HEK293 (cell line): ENCODE measurements at regions not wholly inside any gene's neighbourhood (a gene's known extent, or its start where the extent isn't known, plus 50 kb on each side); places are given as distances from the start of the nearest gene placed in this dataset.

Experiments
- CTCF ChIA-PET: fragments of 350-600 bp; formaldehyde crosslinking; extraction: SDS; loops from one replicate; lab custom pipeline; 2021; ENCODE audit warnings: antibody characterized with exemption; lab: Yijun Ruan, JAX
- POLR2A ChIA-PET: fragments of 300-600 bp; formaldehyde crosslinking; extraction: SDS; loops from one replicate; lab custom pipeline; 2020; ENCODE audit warnings: antibody characterized with exemption, inconsistent platforms; lab: Yijun Ruan, JAX
- H3K27ac ChIP-seq: fragments of 200-500 bp; sonication (Bioruptor generic); 2 replicates; pipeline ENCODE4 v1.5.1; 2014; ENCODE audit warnings: low read depth, low read length, control low read depth, inconsistent platforms; ENCODE audit errors: extremely low read depth
- H3K36me3 ChIP-seq, 2 experiments: fragments of 200-500 bp in 1 of 2; sonication (Bioruptor generic) in 1 of 2; 1 replicate in 1 of 2; 2 replicates in 1 of 2; pipeline ENCODE4 v1.5.1; 2014 to 2017; ENCODE audit warnings: inconsistent platforms in 2 of 2, low read length in 2 of 2; ENCODE audit not compliant: control insufficient read depth in 2 of 2, insufficient read depth in 1 of 2
- H3K4me1 ChIP-seq: fragments of 200-500 bp; sonication (Bioruptor generic); 2 replicates; pipeline ENCODE4 v1.5.1; 2014; ENCODE audit warnings: mild to moderate bottlenecking, low read length, inconsistent platforms; ENCODE audit not compliant: control insufficient read depth, insufficient read depth
- H3K4me3 ChIP-seq: 2 replicates; pipeline ENCODE4 v1.5.1; 2011; ENCODE audit warnings: low read depth, mild to moderate bottlenecking, control low read depth, low read length, moderate library complexity
- H3K9me3 ChIP-seq: fragments of 200-500 bp; sonication (Bioruptor generic); 2 replicates; pipeline ENCODE4 v1.5.1; 2014; ENCODE audit warnings: low read depth, low read length, inconsistent platforms; ENCODE audit not compliant: control insufficient read depth, insufficient read depth
- ATF2 ChIP-seq: fragments of 450-650 bp; formaldehyde crosslinking; IDR thresholded peaks from 2 replicates; pipeline ENCODE4 v1.5.1; 2016; ENCODE audit warnings: missing biosample characterization, missing genetic modification characterization, low read depth
- BCL11A ChIP-seq: fragments of 450-650 bp; formaldehyde crosslinking; IDR thresholded peaks from 2 replicates; pipeline ENCODE4 v1.5.1; 2016; ENCODE audit warnings: low read depth, missing biosample characterization, missing genetic modification characterization
- FEZF1 ChIP-seq: fragments of 450-650 bp; formaldehyde crosslinking; IDR thresholded peaks from 2 replicates; pipeline ENCODE4 v1.5.1; 2016; ENCODE audit warnings: missing biosample characterization, missing genetic modification characterization
- INSM2 ChIP-seq: fragments of 450-650 bp; formaldehyde crosslinking; IDR thresholded peaks from 2 replicates; pipeline ENCODE4 v1.5.1; 2016; ENCODE audit warnings: missing biosample characterization, missing genetic modification characterization
- PRDM4 ChIP-seq: fragments of 450-650 bp; formaldehyde crosslinking; IDR thresholded peaks from 2 replicates; pipeline ENCODE4 v1.5.1; 2017; ENCODE audit warnings: missing biosample characterization, missing genetic modification characterization
- PRDM6 ChIP-seq: fragments of 450-650 bp; formaldehyde crosslinking; IDR thresholded peaks from 2 replicates; pipeline ENCODE4 v1.5.1; 2017; ENCODE audit warnings: missing biosample characterization, missing genetic modification characterization
- SP7 ChIP-seq: fragments of 450-650 bp; formaldehyde crosslinking; IDR thresholded peaks from 2 replicates; pipeline ENCODE4 v1.5.1; 2016; ENCODE audit warnings: missing biosample characterization, missing genetic modification characterization
- WT1 ChIP-seq: fragments of 450-650 bp; formaldehyde crosslinking; IDR thresholded peaks from 2 replicates; pipeline ENCODE4 v1.5.1; 2016; ENCODE audit warnings: missing biosample characterization, missing genetic modification characterization
- YY2 ChIP-seq: fragments of 450-650 bp; formaldehyde crosslinking; IDR thresholded peaks from 2 replicates; pipeline ENCODE4 v1.5.1; 2016; ENCODE audit warnings: missing biosample characterization, missing genetic modification characterization
- ZBTB6 ChIP-seq: fragments of 450-650 bp; formaldehyde crosslinking; IDR thresholded peaks from 2 replicates; pipeline ENCODE4 v1.5.1; 2017; ENCODE audit warnings: missing biosample characterization, missing genetic modification characterization
- ZBTB8A ChIP-seq: fragments of 450-650 bp; formaldehyde crosslinking; IDR thresholded peaks from 2 replicates; pipeline ENCODE4 v1.5.1; 2016; ENCODE audit warnings: missing biosample characterization, missing genetic modification characterization
- ZNF132 ChIP-seq: fragments of 450-650 bp; formaldehyde crosslinking; IDR thresholded peaks from 2 replicates; pipeline ENCODE4 v1.5.1; 2017; ENCODE audit warnings: missing biosample characterization, missing genetic modification characterization, borderline replicate concordance
- ZNF184 ChIP-seq: fragments of 450-650 bp; IDR thresholded peaks from 2 replicates; pipeline ENCODE4 v1.5.1; 2018; ENCODE audit warnings: missing biosample characterization, mild to moderate bottlenecking, missing genetic modification characterization
- ZNF223 ChIP-seq: fragments of 450-650 bp; formaldehyde crosslinking; IDR thresholded peaks from 2 replicates; pipeline ENCODE4 v1.5.1; 2016; ENCODE audit warnings: missing biosample characterization, missing genetic modification characterization
- ZNF26 ChIP-seq: fragments of 450-650 bp; formaldehyde crosslinking; IDR thresholded peaks from 2 replicates; pipeline ENCODE4 v1.5.1; 2016; ENCODE audit warnings: missing biosample characterization, missing genetic modification characterization
- ZNF280C ChIP-seq: fragments of 450-650 bp; formaldehyde crosslinking; IDR thresholded peaks from 2 replicates; pipeline ENCODE4 v1.5.1; 2016; ENCODE audit warnings: missing biosample characterization, missing genetic modification characterization
- ZNF350 ChIP-seq: fragments of 450-650 bp; formaldehyde crosslinking; IDR thresholded peaks from 2 replicates; pipeline ENCODE4 v1.5.0; 2017; ENCODE audit warnings: missing biosample characterization, mild to moderate bottlenecking, missing genetic modification characterization
- ZNF416 ChIP-seq: fragments of 450-650 bp; formaldehyde crosslinking; IDR thresholded peaks from 2 replicates; pipeline ENCODE4 v1.5.1; 2016; ENCODE audit warnings: missing biosample characterization, missing genetic modification characterization
- ZNF473 ChIP-seq: fragments of 450-650 bp; formaldehyde crosslinking; IDR thresholded peaks from 2 replicates; pipeline ENCODE4 v1.5.1; 2017; ENCODE audit warnings: missing biosample characterization, missing genetic modification characterization
- ZNF530 ChIP-seq: fragments of 450-650 bp; formaldehyde crosslinking; IDR thresholded peaks from 2 replicates; pipeline ENCODE4 v1.5.1; 2016; ENCODE audit warnings: low read depth, missing biosample characterization, missing genetic modification characterization
- ZNF585B ChIP-seq: fragments of 450-650 bp; formaldehyde crosslinking; IDR thresholded peaks from 2 replicates; pipeline ENCODE4 v1.5.1; 2016; ENCODE audit warnings: missing biosample characterization, missing genetic modification characterization
- ZNF600 ChIP-seq: fragments of 450-650 bp; formaldehyde crosslinking; IDR thresholded peaks from 2 replicates; pipeline ENCODE4 v1.5.1; 2016; ENCODE audit warnings: missing biosample characterization, missing genetic modification characterization
- ZNF626 ChIP-seq: fragments of 450-650 bp; sonication (Bioruptor Pico); formaldehyde crosslinking; IDR thresholded peaks from 2 replicates; pipeline ENCODE4 v1.5.1; 2018; ENCODE audit warnings: missing biosample characterization, missing genetic modification characterization, inconsistent platforms
- ZNF629 ChIP-seq: fragments of 450-650 bp; formaldehyde crosslinking; IDR thresholded peaks from 2 replicates; pipeline ENCODE4 v1.5.1; 2017; ENCODE audit warnings: missing biosample characterization, missing genetic modification characterization

- ChIA-PET POLR2A (interaction anchor here (0.5 to 0.6 kb wide), 2 partner anchors 305 to 557 kb away, joined by 4 to 5 read pairs; no protein-coding TSS in a partner anchor), CTCF (interaction anchor here (0.5 kb wide), 1 partner anchor 1609 kb away, joined by 3 read pairs; no protein-coding TSS in a partner anchor)
- no peak overlapping the region for H3K4me3 ChIP-seq
- H3K9me3 ChIP-seq: no peaks in the 10 kb centered on the region
- no peaks in the 10 kb centered on the region for H3K36me3 ChIP-seq
- peaks cover 13% of the 10 kb centered on the region; the same call in 1 of the 2 replicates for H3K4me1 ChIP-seq
- TF ChIP-seq PRDM4 (tag by site-specific recombination): no peak
- TF ChIP-seq ZNF416 (tag by site-specific recombination): no peak
- no peak for TF ChIP-seq BCL11A (tag by site-specific recombination)
- TF ChIP-seq ZNF350 (tag by site-specific recombination): no peak
- no peak for TF ChIP-seq ZNF530 (tag by site-specific recombination)
- no peak for TF ChIP-seq ZNF600 (tag by site-specific recombination)
- TF ChIP-seq WT1: no peak
- TF ChIP-seq ZNF585B (tag by site-specific recombination): no peak
- no peak for TF ChIP-seq SP7
- TF ChIP-seq ZNF223: no peak
- TF ChIP-seq ZBTB6 (tag by site-specific recombination): no peak
- no peak for TF ChIP-seq YY2 (tag by site-specific recombination)
- no peak for TF ChIP-seq ATF2
- TF ChIP-seq ZNF132 (tag by site-specific recombination): no peak
- no peak for TF ChIP-seq ZNF280C (tag by site-specific recombination)
- no peak for TF ChIP-seq ZNF184 (tag by site-specific recombination)
- no peak for TF ChIP-seq ZBTB8A (tag by site-specific recombination)
- H3K27ac ChIP-seq: no peak overlapping the region
These were observed 512.6 kb upstream of the SLC35B3 start for GRCh38 chr6:8947900-8948299.

GRCh38 chr6:8944548-8944947 lies 509.2 kb upstream of the SLC35B3 start:
- Histone ChIP-seq H3K4me3 (no peak overlapping the region), H3K36me3 (no peaks in the 10 kb centered on the region), H3K27ac (0 out of 2 replicates have a peak overlapping the region, but pooled peaks have one; percentile 6), H3K9me3 (no peaks in the 10 kb centered on the region), H3K4me1 (peaks cover 22% of the 10 kb centered on the region)
- ChIA-PET POLR2A (no interaction called here), CTCF (interaction anchor here (1.2 to 1.6 kb wide), 2 partner anchors 39 to 1485 kb away, joined by 4 to 7 read pairs; no protein-coding TSS in a partner anchor)
- no peak for TF ChIP-seq ZNF626 (tag by site-specific recombination)
- TF ChIP-seq ZNF629 (tag by site-specific recombination): peak; percentile 44
- TF ChIP-seq ZNF473 (tag by site-specific recombination): no peak
- TF ChIP-seq INSM2 (tag by site-specific recombination): no peak
- TF ChIP-seq FEZF1 (tag by site-specific recombination): 0 out of 2 replicates have a peak, but pooled peaks have one; percentile 23
- TF ChIP-seq PRDM6 (tag by site-specific recombination): no peak
- TF ChIP-seq YY2 (tag by site-specific recombination): no peak
- no peak for TF ChIP-seq ZNF26 (tag by site-specific recombination)
